Renal cortex interstitium (tissue), 11 donors: ENCODE measurements at regions not wholly inside any gene's neighbourhood (a gene's known extent, or its start where the extent isn't known, plus 50 kb on each side); places are given as distances from the start of the nearest gene placed in this dataset.
"Not testable (repeated sequence)": the region's sequence is repeated elsewhere in the genome, so short reads cannot be mapped to it uniquely, and the experiment has no call there.

Source experiments
- DNase-seq, 11 donors: peaks; one replicate each; pipeline ENCODE4 v3.0.0-alpha.2; 2013; ENCODE audit warnings: low read depth in 9 of 11, low spot score in 4 of 11; ENCODE audit errors: extremely low read depth in 1 of 11

GRCh38 chr2:176879426-176879995, 333.1 kb upstream of the HNRNPA3 start:
- no peak for DNase-seq

GRCh38 chr2:176882045-176882444, 330.5 kb upstream of the HNRNPA3 start:
- not testable (repeated sequence) for DNase-seq

GRCh38 chr2:176885001-176885643, 327.5 kb upstream of the HNRNPA3 start:
- DNase-seq: no peak

GRCh38 chr2:176885661-176886060, 326.9 kb upstream of the HNRNPA3 start:
- no peak for DNase-seq

- no peak for DNase-seq
Measured at GRCh38 chr2:176891105-176891504, 321.5 kb upstream of the HNRNPA3 start.

GRCh38 chr2:176891857-176892256, 320.7 kb upstream of the HNRNPA3 start:
- DNase-seq: no peak

- DNase-seq: no peak
Measured at GRCh38 chr2:176892676-176893226, 319.8 kb upstream of the HNRNPA3 start.

- DNase-seq: no peak
Measured at GRCh38 chr2:176895158-176895557, 317.4 kb upstream of the HNRNPA3 start.

GRCh38 chr2:176902454-176902853, 310.1 kb upstream of the HNRNPA3 start:
- no peak for DNase-seq

- DNase-seq: not testable (repeated sequence)
Measured at GRCh38 chr2:176904053-176904452, 308.5 kb upstream of the HNRNPA3 start.

- no peak for DNase-seq
Measured at GRCh38 chr2:176907341-176907740, 305.3 kb upstream of the HNRNPA3 start.

- no peak for DNase-seq
Measured at GRCh38 chr2:176910828-176911227, 301.8 kb upstream of the HNRNPA3 start.

- no peak for DNase-seq
Measured at GRCh38 chr2:176913955-176914354, 298.6 kb upstream of the HNRNPA3 start.

GRCh38 chr2:176914371-176914770, 298.2 kb upstream of the HNRNPA3 start:
- no peak for DNase-seq

- not testable (repeated sequence) for DNase-seq
Measured at GRCh38 chr2:176922545-176922944, 290.0 kb upstream of the HNRNPA3 start.

GRCh38 chr2:176923205-176923604, 289.4 kb upstream of the HNRNPA3 start:
- DNase-seq: no peak

- DNase-seq: no peak
Measured at GRCh38 chr2:176924909-176925534, 287.6 kb upstream of the HNRNPA3 start.

GRCh38 chr2:176926453-176926852, 286.1 kb upstream of the HNRNPA3 start:
- no peak for DNase-seq

GRCh38 chr2:176929387-176929786, 283.2 kb upstream of the HNRNPA3 start:
- not testable (repeated sequence) for DNase-seq
